ENCODE measurements at regions not wholly inside any gene's neighbourhood (a gene's known extent, or its start where the extent isn't known, plus 50 kb on each side); places are given as distances from the start of the nearest gene placed in this dataset.
"Not testable (repeated sequence)": the region's sequence is repeated elsewhere in the genome, so short reads cannot be mapped to it uniquely, and the experiment has no call there.

- H3K27ac ChIP-seq = no peak overlapping the region
- H3K36me3 ChIP-seq = no peaks in the 10 kb centered on the region
- TF ChIP-seq POLR2AphosphoS5 (IDR thresholded peaks at IDR 0.05) (no peak), EP300 (IDR thresholded peaks at IDR 0.05) (no peak), POLR2A (IDR thresholded peaks at IDR 0.05) (no peak)
- TF ChIP-seq, protein P1, sequence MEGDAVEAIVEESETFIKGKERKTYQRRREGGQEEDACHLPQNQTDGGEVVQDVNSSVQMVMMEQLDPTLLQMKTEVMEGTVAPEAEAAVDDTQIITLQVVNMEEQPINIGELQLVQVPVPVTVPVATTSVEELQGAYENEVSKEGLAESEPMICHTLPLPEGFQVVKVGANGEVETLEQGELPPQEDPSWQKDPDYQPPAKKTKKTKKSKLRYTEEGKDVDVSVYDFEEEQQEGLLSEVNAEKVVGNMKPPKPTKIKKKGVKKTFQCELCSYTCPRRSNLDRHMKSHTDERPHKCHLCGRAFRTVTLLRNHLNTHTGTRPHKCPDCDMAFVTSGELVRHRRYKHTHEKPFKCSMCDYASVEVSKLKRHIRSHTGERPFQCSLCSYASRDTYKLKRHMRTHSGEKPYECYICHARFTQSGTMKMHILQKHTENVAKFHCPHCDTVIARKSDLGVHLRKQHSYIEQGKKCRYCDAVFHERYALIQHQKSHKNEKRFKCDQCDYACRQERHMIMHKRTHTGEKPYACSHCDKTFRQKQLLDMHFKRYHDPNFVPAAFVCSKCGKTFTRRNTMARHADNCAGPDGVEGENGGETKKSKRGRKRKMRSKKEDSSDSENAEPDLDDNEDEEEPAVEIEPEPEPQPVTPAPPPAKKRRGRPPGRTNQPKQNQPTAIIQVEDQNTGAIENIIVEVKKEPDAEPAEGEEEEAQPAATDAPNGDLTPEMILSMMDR (IDR thresholded peaks at IDR 0.05) = no peak
- peaks cover 0 to 20% (median 0%) of the 10 kb centered on the region in 3 donors for H3K27me3 ChIP-seq
- intact Hi-C loops (cut with DNase I; ENCODE audit: low total_unique reads) = no loop called here
- H3K4me3 ChIP-seq = no peak overlapping the region
- no peak for DNase-seq
- no peaks in the 10 kb centered on the region for H3K9me3 ChIP-seq
- 52 to 69% (median 55%) methylated on average over 6 of the region's 6 CpGs for WGBS, 5 donors
- no peaks in the 10 kb centered on the region for H3K4me1 ChIP-seq
These were observed 1262.2 kb downstream of the TMEM121 start for GRCh38 chr14:106788534-106788933.

DNA sequence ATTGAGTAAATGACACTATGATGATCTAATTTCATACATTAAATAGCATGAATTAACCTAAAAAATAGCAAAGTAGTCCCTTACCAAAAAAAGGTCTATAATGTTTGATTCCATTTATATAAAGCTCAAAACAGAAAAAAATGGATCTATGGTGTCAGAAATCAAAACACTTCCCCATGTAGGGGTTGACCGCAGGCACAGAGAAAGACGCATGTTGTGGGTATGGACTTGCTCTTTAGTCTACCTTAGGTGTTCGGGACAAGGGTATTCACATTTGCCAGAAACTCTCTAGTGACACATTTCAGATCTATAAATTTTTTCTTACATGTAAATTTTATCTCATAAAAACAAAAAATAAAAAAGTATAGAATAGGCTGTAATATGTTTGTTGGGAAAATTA lies 1262.9 kb downstream of the TMEM121 start:
- intact Hi-C loops (cut with DNase I; ENCODE audit: low total_unique reads) = no loop called here
- no peak for DNase-seq

GRCh38 chr14:106790189-106791036 lies 1264.0 kb downstream of the TMEM121 start:
- Histone ChIP-seq H3K4me1 (no peaks in the 10 kb centered on the region), H3K9me3 (no peaks in the 10 kb centered on the region), H3K27me3 (peaks cover 0 to 20% (median 0%) of the 10 kb centered on the region in 3 donors), H3K4me3 (no peak overlapping the region), H3K27ac (no peak overlapping the region), H3K36me3 (no peaks in the 10 kb centered on the region)
- WGBS, 5 donors = 36 to 45% (median 43%) methylated on average over 16 to 17 of the region's 17 CpGs
- TF ChIP-seq POLR2AphosphoS5 (IDR thresholded peaks at IDR 0.05) = no peak
- TF ChIP-seq, protein P1 (IDR thresholded peaks at IDR 0.05) = peak in 4 of 7 experiments; percentile 50 to 85 (median 54)
- TF ChIP-seq POLR2A (IDR thresholded peaks at IDR 0.05) = no peak
- DNase-seq = peak; percentile 31 to 85
- intact Hi-C loops (cut with DNase I; ENCODE audit: low total_unique reads) = no loop called here

More for the DNA sequence above, 1262.9 kb downstream of the TMEM121 start:
- Histone ChIP-seq H3K9me3 (no peaks in the 10 kb centered on the region), H3K27ac (no peak overlapping the region), H3K27me3 (peaks cover 0 to 20% (median 0%) of the 10 kb centered on the region in 3 donors), H3K36me3 (no peaks in the 10 kb centered on the region), H3K4me3 (no peak overlapping the region), H3K4me1 (no peaks in the 10 kb centered on the region)
- TF ChIP-seq EP300 (IDR thresholded peaks at IDR 0.05) = no peak
- TF ChIP-seq, protein P1 (IDR thresholded peaks at IDR 0.05) = no peak
- TF ChIP-seq POLR2AphosphoS5 (IDR thresholded peaks at IDR 0.05) = no peak
- 81 to 89% (median 88%) methylated on average over 3 of the region's 3 CpGs for WGBS, 5 donors

DNA sequence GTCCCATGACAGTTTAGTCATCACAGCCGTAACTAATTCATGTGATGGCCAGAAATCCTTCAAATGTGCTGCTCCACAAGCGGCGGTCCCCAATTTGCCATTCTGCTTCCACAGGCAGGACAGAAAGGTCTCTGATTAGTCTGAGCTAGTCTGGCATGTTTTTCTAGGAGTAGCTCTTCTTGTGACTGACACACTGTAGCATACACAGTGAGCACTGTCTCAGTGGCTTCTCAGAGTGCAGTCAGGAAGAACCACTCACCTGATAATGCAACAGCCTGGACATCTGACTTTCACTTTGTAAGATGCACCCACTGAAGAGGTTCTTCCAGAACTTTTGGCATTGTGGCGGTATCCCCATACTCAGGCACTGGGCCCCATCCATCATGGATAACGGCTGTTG lies 1266.2 kb downstream of the TMEM121 start:
- no peak overlapping the region for H3K27ac ChIP-seq
- WGBS, 5 donors = 71 to 81% (median 79%) methylated on average over 5 of the region's 5 CpGs
- intact Hi-C loops (cut with DNase I; ENCODE audit: low total_unique reads) = no loop called here
- TF ChIP-seq POLR2AphosphoS5 (IDR thresholded peaks at IDR 0.05) = no peak
- TF ChIP-seq POLR2A (IDR thresholded peaks at IDR 0.05) = no peak
- no peaks in the 10 kb centered on the region for H3K36me3 ChIP-seq
- no peaks in the 10 kb centered on the region for H3K4me1 ChIP-seq
- H3K4me3 ChIP-seq = no peak overlapping the region
- peaks cover 0 to 12% (median 0%) of the 10 kb centered on the region in 3 donors for H3K27me3 ChIP-seq
- H3K9me3 ChIP-seq = no peaks in the 10 kb centered on the region
- DNase-seq = no peak

DNA sequence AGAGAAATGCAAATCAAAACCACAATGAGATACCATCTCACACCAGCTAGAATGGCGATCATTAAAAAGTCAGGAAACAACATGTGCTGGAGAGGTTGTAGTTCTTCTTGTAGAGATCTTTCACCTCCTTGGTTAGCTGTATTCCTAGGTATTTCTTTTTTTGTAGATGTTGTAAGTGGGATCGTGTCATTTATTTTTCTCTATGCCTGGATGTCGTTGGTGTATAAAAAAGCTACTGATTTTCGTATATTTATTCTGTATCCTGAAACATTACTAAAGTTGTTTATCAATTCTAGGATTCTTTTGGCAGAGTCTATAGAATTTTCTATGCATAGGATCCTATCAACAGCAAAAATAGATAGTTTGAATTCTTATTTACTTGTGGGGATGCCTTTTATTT lies 1271.8 kb downstream of the TMEM121 start:
- H3K36me3 ChIP-seq; H3K4me3 ChIP-seq; intact Hi-C loops (cut with DNase I; ENCODE audit: low total_unique reads); H3K9me3 ChIP-seq; DNase-seq; H3K27ac ChIP-seq; H3K4me1 ChIP-seq: not testable (repeated sequence)
- WGBS, 5 donors = 44 to 58% (median 51%) methylated on average over 4 of the region's 4 CpGs
- peaks cover 0 to 14% (median 0%) of the 10 kb centered on the region in 3 donors for H3K27me3 ChIP-seq

Measured in stomach (tissue), 8 donors.